IPS-18c (cell line): ENCODE measurements at regions not wholly inside any gene's neighbourhood (a gene's known extent, or its start where the extent isn't known, plus 50 kb on each side); places are given as distances from the start of the nearest gene placed in this dataset.

Experiments used
- H3K4me3 ChIP-seq: 2 replicates; pipeline ENCODE4 v1.7.0; 2013; ENCODE audit warnings: low read depth, mild to moderate bottlenecking, low read length, moderate library complexity; ENCODE audit not compliant: insufficient read depth
- H3K9me3 ChIP-seq: one replicate; pipeline ENCODE4 v1.6.1; 2013; ENCODE audit warnings: mild to moderate bottlenecking, low read length, moderate library complexity; ENCODE audit not compliant: control insufficient read depth, insufficient read depth

DNA sequence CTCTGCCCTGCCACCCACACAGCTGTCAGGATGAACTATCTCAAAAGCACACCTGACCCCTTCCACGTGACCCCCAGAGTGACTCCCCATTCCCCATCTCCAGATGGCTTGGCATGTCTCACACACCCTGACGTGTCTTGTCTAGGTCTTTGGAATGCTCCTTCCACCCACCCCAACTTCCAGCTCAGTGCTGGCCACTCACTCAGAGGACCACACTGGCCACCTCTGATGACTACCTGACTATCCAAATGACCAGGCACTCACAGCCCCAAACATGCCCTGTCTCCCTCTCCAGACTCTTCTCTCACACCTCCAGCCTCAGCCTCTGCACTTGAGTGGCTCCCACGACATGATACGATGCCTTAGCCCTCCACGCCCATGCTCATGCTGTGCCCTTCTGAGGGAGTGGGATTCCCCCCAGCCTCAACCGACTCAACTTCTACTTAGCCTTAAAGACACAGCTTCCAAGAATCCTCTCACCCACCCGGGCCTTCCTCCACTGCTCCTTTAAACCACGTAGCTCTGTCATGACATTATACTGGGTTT, 259.4 kb downstream of the BUD13 start:
- Histone ChIP-seq H3K4me3 (no peak overlapping the region), H3K9me3 (no peaks in the 10 kb centered on the region)

DNA sequence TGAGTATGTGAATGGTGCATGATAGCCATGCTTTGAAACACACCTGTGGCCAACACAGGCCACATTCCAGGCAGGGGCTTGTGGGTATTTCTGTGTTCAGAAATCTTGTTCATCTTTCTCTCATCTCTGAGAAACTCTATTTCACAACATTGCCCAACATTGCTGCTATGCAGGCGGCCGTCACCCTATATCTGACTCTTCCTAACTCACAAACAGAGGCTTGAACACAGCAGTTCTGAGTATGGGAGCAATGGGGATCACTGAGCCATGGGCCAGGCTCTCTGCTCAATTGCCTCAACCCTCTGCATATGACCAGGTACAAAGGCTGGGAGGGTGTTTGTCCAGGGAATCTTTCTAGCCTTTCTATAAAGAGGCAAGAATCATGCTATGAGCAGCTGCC, 259.9 kb downstream of the BUD13 start:
- Histone ChIP-seq H3K9me3 (no peaks in the 10 kb centered on the region), H3K4me3 (no peak overlapping the region)

DNA sequence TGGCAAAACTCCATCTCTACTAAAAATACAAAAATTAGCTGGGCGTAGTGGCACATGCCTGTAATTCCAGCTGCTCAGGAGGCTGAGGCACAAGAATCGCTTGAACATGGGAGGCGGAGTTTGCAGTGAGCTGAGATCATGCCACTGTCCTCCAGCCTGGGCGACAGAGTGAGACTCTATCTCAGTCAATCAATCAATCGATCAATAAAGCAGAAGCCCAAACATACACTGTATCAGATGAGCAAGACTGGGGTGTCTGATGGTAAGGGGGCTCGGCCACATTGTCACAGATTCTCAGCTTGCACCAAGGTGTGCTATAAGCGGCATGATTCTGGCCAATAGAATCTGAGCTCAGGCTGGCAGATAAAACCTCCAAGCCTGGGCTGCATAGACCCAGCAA, 261.1 kb downstream of the BUD13 start:
- H3K4me3 ChIP-seq: no peak overlapping the region
- H3K9me3 ChIP-seq: no peaks in the 10 kb centered on the region

DNA sequence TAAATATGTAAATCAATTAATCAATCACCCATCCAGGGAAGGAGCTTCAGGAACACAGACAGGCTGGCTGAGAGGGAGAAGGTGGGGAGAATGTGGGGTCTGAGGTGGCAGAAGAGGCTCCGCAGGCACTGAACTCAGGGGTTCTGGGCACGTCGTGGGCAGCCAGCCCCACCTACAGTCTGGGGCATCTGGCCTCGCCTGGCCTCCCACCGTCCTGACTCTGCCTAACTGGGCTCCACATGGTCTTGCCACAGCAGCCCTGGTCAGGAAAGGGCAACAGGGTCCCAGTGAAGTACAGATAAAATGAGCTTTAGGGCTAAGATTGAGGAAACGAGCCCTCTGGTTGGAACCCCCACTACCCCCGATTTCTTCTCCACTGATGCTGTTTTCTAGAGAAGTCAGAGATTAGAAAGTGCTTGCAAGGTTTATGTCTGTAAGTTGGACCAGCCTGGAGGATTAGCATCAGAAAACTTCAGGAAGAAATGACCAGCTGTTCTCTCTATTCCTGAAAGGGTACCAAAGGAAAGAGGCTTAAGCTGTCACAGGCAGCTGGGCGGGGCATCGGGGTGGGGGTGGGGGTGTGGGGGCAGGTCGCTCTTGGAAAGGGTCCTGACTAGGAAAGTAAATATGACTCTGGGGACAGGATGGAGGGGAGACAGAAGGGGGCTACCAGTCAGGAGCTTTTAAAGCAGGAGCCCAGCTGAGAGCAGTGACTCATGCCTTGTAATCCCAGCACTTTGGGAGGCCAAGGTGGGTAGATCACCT, 261.7 kb downstream of the BUD13 start:
- Histone ChIP-seq H3K9me3 (no peaks in the 10 kb centered on the region), H3K4me3 (no peak overlapping the region)

DNA sequence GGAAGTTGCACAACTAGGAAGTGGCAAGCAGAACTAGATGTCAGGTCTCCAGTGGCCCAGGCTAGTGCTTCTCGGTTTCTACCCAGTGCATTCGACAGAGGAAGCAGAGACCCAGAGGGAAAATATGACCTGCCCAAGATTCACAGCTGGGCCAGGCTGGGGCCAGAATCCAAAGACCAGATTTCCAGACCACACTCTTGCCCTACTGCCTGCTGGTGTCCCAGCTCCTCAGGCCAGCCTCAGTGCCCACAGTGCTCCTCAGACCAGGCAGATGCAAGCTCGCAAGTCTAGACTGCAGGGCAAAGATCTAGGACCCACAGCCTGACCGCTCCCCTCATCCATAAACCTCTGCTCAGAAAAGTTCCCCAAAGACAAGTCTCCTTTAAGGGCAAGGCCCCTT, 262.6 kb downstream of the BUD13 start:
- H3K4me3 ChIP-seq: no peak overlapping the region
- no peaks in the 10 kb centered on the region for H3K9me3 ChIP-seq

DNA sequence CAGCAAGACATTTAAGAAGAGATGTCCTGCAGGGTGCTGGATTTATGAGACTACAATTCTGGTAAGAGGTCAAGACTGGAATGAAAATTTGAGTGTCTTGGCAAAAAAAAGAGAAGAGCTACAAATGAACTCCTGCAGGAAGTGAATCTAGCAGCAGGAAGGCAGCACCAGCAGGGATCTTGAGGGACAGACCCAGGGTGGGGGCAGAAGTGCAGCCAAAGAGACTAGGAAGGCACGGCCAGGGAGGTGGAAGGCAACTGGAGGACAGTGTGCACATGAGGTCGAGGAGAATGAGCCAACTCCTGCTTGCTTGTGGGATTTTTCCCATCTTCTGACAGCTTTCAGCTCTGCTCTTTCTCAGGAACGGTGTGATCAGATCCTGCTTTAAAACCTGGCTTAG, 263.2 kb downstream of the BUD13 start:
- H3K4me3 ChIP-seq: no peak overlapping the region
- H3K9me3 ChIP-seq: no peaks in the 10 kb centered on the region

DNA sequence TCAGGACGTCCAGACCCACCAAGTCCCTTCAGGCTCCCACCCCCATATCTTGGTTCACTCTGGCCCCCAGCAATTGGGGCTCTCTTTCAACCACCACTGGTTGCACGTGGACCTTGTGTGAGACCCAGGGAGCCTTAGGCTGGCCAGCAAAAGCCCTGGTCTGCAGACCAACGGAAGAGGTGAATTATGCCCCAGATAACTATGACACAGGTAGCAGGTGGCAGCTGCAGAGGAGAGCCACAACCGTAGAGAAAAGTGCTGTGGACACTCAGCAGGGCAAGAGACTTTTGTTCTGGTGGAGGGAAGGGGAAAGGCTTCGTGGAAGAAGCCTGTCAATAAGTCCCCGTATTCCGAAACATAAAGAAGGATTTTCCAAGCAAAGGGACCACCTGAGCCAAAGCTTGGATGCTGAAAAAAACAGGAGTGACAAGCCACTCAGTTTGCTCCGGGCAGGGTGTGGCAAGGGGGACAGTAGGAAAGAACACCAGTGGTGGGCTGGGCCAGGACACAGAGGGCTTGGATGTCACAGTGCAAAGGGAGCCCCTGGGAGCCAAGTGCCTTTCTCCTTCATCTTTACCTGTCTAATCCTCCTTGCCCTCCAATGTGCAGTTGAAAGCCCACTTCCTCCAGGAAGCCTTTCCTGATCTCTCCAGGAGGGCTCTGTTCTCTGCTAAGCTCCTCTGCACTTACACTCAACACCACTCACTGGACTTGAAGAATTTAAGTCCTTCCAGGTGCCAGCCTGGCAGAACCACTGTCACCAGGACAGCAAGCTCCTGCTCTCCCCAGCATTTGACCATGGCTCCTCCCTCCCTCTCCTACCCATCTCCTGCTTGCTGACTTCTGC, 264.7 kb downstream of the BUD13 start:
- Histone ChIP-seq H3K9me3 (no peaks in the 10 kb centered on the region), H3K4me3 (no peak overlapping the region)

DNA sequence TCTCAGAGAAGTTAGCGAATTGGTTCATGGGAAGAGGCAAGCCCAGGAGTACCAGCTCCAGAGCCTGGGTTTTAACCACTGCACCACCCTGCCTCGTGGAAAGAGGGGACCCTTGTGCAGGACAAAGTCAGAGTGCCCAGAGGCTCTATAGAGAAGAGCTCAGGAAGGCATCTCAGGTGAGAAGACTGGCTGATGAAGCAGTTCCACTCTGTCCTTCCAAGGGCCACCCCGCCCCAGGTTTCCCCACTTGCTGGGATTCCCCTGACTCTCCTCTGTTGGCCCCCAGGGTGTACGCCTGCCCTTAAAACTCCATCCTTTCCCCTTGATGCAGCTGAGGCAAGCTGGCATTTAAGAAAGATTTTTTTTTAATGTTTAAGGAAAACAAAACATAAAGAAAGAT, 265.8 kb downstream of the BUD13 start:
- no peak overlapping the region for H3K4me3 ChIP-seq

DNA sequence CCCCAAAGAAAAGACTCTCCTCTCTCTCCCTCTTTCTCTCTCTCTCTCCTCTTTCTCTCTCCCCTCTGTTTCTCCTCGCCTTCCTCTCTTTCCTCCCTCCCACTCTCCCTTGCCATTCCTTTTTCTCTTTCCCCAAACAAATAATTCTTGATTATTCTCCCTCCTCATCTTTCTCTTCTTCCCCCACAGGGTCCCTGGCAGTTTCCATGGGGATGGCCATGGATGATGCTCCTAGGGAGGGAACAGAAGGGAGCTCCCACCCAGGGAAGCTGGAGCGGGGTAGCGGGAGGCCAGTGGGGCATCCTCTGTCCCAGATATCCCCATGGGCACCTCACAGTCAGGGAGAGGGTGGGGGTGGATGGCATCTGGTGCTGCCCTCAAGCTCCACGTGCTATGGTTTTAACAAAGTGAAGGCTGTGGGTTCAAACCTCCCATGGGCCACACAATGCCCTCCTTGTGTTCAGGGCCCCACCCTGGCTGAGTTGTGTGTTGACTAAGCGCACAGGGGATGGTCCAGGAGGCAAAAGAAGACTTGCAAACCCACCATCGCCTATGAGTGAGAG, 266.4 kb downstream of the BUD13 start:
- Histone ChIP-seq H3K9me3 (no peaks in the 10 kb centered on the region), H3K4me3 (no peak overlapping the region)

More for the DNA sequence above, 265.8 kb downstream of the BUD13 start:
- no peaks in the 10 kb centered on the region for H3K9me3 ChIP-seq

DNA sequence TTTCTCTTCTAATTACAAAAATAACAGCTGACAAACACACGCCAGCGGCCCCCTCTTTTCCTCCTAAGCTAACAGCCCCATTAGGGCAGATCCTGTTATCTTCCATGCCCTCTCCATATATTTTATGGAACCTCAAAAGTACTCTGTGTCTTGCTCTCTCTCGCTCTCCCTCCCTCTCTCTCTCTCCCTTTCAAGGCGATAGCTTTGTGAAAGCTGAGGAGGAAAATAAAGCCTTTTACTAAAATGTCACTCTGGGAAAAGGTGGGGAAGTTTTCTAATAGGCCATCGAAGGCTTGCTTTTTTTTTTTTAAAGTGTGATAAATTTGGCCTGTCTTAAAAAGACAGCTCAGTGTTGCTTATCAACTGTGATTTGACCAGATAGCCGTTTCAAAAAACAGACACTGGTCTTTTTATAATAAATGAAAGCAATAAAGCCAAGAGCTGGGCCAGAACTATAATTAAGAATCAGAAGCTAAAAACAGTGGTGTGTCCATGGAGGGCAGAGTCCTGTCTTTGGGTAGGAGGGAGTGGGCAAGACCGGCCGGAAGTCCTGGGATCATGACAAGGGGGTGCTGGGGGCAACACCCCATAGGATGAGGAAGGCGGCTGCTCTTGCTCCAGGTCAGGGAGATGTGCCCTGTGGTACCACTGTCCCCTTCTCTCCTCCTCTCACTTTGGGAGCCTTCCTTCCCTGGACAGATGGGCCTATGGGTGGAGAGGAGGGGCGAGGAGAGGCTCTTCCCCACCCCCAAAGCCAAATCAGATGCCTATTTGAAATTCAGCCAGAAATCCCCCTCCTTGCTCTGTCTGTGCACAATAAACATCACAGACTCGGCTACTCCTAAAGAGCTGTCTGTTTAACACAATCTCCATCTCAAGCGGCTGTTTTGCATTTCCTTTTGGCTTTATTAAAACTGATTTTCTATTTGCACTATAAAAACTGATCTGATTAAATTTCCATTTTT, 267.2 kb downstream of the BUD13 start:
- H3K9me3 ChIP-seq: no peaks in the 10 kb centered on the region
- H3K4me3 ChIP-seq: no peak overlapping the region

DNA sequence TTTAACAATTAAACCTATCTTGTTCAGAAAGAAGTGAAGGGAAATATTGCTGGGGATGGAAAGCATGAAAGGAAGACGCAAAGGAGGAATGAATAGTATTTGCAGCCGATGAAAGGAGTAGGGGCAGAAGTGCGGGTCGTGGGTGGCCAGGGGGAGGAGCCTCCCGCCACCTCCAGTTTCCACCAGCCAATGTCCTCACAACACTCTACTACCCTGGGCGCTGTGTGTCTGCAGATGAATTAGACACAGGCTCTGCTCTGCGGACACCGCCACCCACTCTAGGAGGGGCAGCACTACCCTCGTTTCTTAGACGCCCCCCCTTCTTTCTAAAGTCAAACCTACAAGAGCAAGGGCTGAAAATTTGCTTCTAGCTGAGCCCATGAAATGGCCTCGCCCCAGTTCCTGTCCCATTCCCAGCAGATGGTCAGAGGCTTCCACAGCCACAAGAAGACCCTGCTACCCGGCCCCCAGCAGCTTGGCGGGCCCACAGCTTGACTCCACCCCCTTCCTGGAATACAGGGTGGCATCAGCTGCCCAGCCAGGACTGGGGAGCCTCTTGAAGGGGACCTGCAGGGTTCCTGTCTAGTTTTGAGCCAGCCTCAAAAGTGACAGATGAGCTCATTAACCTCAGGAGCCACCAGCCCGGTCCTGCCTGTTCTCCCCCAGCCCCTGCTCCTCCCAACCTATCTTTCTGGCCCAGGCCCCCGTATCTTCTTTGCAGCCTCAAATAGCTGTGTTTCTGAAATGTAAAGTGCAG, 268.1 kb downstream of the BUD13 start:
- H3K9me3 ChIP-seq: no peaks in the 10 kb centered on the region
- H3K4me3 ChIP-seq: no peak overlapping the region

DNA sequence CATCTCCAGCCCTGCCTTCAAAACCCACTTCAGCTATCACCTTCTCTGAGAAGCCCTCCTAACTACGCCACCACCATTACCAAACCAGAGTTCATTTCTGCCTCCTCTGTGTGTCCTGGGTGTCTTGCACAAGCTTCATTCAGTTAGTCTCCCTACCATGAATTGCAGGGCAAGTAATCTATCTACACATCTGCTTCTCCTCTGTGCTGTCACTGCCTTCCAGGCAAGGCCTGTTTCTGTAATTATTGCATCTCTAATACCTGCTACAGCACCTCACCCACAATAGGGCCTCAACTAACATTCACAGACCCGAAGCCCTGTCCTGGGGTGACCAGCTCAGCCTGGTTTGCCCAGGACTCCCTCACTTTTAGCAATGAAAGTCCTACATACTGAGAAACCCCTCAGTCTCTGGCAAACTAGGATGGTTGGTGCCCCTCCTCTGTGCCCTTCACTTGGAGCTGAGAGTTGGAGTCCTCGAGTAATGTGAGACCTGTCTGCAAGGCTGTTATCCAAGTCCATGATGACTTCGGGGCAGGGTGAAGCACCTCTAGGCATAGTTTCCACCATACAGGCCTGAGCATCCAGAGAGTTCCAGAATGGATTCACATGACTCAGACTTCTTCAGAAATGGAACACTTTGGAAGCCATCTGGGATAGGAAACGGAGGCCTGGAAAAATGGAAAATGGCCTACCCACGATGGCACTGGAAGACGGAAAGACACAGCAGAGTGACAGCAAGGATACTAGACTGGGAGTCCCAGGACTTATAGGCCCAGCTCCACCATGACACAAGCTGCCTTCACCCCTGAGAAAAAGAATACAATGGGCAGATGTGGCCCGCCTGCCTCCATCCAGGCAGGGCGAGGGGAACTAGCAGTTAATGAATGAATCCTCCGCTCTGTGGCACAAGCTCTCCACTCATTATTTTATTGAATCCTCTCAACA, 269.3 kb downstream of the BUD13 start:
- Histone ChIP-seq H3K9me3 (no peaks in the 10 kb centered on the region), H3K4me3 (no peak overlapping the region)

DNA sequence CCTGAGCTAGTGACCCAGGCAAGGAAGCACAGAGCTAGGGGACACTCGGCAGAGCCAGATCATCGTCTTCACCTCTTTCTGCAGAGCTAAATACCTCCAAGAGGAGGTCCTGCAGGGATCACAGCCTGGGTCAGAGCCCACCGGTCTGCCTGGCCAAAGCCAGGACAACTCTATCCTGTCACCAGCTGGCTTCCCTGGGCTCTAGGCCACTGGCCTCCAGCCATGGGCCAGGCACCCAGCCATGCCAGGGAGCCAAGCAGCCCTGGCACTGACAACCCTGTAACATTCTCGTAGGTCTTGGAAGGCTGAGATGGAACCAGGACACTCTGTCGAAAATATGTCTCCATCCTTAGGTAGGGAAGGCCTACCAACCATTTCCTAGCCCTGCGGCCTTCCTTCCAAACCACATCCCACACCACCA, 270.1 kb downstream of the BUD13 start:
- Histone ChIP-seq H3K9me3 (no peaks in the 10 kb centered on the region), H3K4me3 (no peak overlapping the region)

DNA sequence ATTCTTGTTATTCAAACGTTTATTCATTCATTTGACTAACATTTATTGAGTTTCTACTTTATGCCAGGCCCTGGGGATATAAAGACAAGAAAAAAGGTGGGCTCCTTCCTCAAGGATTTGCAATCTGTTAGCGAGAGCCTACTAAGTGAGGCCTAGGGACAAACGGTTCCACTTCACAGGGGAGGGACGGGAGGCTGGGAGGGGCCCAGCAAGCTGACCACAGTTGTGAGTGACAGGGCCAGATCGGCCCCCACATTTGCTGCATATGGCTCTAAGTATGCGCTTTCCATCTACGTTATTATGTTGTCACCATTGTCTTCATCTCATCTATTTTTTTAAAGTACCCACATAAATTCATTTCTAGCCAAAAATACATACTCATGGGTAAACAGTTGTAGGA, 271.1 kb downstream of the BUD13 start:
- Histone ChIP-seq H3K9me3 (no peaks in the 10 kb centered on the region), H3K4me3 (no peak overlapping the region)

DNA sequence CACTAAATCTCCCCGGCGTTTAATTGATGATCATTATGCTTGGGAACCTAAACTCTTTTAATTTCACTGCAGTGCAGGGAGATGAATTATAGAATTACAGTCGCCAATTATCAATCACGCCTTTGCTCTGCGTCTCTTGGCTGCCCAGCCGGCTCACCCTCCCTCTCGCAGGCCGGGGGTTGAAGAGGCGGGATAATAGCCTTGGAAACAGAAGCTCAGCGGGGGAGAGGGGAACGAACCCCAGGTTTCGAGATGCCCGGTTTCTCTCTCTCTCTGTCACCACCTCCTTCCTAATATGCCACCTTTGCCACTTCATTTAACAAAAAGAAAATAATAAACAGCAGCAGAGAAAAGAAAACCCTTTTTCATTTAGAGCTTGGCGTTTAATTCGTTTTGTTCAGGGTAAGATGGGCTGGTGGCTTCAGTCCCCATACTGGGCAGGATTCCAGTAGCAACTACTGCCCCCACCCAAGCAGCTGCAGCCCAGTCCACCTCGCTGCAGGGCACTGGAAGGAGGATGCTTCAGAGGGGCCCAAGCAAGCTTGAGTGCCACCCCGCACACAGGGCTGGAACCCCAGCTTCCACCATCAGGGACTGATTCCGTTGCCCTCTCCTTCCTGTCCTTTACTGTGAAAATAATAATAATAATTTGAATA, 271.7 kb downstream of the BUD13 start:
- H3K4me3 ChIP-seq: peak overlapping the region; percentile 16

More for the DNA sequence above, 271.7 kb downstream of the BUD13 start:
- no peaks in the 10 kb centered on the region for H3K9me3 ChIP-seq
